ENCODE measurements at regions not wholly inside any gene's neighbourhood (a gene's known extent, or its start where the extent isn't known, plus 50 kb on each side); places are given as distances from the start of the nearest gene placed in this dataset.
"Not testable (repeated sequence)": the region's sequence is repeated elsewhere in the genome, so short reads cannot be mapped to it uniquely, and the experiment has no call there.

GRCh38 chrX:3811331-3812311, 98.2 kb upstream of the PRKX start:
- FAIRE-seq (no peak), DNase-seq (ENCODE audit: low spot score) (peak; percentile 19)

DNA sequence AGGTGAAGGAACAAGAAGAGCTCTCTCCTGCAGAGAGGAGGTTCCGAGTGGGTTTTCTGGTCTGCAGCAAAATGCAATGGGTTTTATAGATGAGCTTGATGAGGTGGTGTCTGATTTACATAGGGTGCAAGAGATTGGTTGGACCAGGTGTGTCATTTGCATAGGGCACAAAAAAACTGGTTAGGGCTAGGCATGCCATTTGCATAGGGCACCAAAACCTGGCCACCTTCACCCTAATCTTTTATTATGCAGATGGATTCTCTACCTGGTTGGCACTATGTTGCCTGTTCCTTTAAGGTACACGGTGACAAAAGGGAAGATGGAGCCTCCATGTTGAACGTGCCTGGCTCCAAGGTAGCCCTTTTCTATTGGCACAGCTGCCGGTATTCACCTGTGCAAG, 94.5 kb upstream of the PRKX start:
- FAIRE-seq (no peak), DNase-seq (ENCODE audit: low spot score) (no peak)

GRCh38 chrX:3806630-3807029, 93.2 kb upstream of the PRKX start:
- FAIRE-seq = no peak

DNA sequence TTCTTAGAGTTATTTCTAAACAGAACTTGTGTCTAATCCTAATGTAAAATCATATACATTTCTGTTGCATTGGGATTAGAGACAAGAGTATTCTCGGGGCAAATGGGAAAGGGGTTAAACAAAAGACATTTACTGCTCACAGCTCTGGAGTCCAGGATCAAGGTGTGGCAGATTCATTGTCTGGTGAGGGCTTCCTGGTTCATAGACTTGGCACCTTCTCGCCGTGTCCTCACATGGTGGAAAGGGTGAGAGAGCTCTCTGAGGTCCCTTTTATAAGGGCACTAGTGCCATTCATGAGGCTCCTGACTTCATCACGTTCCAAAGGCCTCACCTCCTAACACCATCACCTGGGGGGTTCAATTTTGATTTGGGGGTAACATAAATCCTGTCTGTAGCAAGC, 90.3 kb upstream of the PRKX start:
- DNase-seq (ENCODE audit: low spot score) (no peak), FAIRE-seq (no peak)

More at GRCh38 chrX:3806630-3807029, 93.2 kb upstream of the PRKX start:
- DNase-seq (ENCODE audit: low spot score) = no peak

DNA sequence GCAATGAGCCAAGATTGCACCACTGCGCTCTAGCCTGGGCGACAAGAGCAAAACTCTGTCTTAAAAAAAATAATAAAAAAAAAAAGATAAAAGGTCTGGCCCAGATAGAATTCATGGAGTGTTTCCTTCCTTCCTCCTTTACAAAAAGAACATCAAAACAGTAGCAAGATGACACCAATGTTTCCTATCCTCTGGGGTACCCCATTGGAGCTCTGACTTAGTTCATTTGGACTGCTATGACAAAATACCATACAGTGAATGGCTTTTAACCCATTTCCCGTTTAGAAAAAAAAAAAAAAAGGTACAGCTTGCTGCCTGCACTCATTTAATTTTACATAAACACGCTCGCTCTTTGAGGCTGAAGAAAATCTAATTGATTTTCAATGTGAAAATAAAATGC, 89.9 kb upstream of the PRKX start:
- no peak for FAIRE-seq

DNA sequence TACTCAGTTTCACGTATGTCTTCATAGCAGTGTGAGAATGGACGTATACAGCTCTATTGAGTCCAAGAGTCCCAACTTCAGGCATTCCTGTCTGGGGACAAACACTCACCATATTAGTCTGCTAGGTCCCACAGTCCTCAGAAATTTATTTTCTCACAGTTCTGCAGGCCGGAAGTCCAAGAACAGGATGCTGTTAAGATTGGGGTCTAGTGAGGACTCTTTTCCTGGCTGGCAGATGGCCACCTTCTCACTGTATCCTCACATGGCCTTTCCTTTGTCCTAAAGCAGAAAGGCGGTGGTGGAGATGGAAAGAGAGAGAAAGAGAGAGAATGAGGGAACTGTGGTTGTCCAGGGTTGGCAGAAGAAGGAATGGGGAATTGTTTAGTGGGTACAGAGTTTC, 82.0 kb upstream of the PRKX start:
- FAIRE-seq = not testable (repeated sequence)

More for the DNA sequence above, 89.9 kb upstream of the PRKX start:
- no peak for DNase-seq (ENCODE audit: low spot score)

DNA sequence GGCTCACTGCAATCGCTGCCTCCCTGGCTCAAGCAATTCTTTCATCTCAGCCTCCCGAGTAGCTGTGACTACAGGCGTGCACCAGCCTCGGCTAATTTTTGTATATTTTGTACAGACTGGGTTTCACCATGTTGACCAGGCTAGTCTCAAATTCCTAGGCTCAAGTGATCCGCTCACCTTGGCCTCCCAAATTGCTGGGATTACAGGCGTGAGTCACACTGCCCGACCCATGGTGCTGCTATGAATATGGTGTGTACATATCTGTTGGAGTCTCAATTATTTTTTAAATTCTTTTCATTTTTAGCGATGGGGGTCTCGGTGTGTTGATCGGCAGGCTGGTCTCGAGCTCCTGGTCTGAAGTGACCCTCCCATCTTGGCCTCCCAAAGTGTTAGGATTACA, 78.0 kb upstream of the PRKX start:
- DNase-seq (ENCODE audit: low spot score) (no peak), FAIRE-seq (no peak)

More for the DNA sequence above, 82.0 kb upstream of the PRKX start:
- not testable (repeated sequence) for DNase-seq (ENCODE audit: low spot score)

GRCh38 chrX:3788494-3789233, 75.2 kb upstream of the PRKX start:
- FAIRE-seq = no peak

DNA sequence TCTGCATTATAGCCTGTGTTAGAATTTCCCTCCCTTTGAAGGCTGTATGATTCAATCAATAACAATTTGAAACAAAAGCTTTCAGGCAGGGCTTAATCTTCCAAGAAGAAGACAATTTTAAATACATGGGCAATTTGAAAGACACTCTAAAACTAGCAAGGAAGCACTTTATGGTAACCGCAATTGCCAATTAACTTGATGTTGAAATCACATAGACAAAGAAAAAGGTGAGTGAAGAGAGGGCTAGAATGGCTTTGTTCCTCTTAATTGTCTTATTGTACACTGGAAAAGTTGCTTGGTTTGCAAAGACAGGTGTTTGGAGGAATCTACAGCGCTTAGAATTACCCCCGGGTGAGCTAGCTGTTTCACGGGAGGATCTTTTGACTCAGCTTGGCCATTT, 74.4 kb upstream of the PRKX start:
- no peak for FAIRE-seq
- no peak for DNase-seq (ENCODE audit: low spot score)

More at GRCh38 chrX:3788494-3789233, 75.2 kb upstream of the PRKX start:
- DNase-seq (ENCODE audit: low spot score) = no peak

DNA sequence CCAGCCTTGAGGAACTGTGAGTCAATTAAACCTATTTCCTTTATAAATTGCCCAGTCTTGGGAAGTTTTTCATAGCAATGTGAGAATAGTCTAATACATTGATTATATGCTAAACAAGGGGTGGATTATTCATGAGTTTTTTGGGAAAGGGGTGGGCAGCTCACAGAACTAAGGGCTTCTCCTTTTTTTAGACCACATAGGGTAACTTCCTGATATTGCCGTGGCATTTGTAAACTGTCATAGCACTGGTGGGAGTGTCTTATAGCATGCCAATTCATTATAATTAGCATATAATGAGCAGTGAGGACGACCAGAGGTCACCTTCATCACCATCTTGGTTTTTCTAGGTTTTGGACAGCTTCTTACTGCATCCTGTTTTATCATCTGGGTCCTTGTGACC, 72.4 kb upstream of the PRKX start:
- not testable (repeated sequence) for DNase-seq (ENCODE audit: low spot score); FAIRE-seq

- FAIRE-seq (no peak), DNase-seq (ENCODE audit: low spot score) (no peak)
Observed at GRCh38 chrX:3780564-3780963, 67.1 kb upstream of the PRKX start.

DNA sequence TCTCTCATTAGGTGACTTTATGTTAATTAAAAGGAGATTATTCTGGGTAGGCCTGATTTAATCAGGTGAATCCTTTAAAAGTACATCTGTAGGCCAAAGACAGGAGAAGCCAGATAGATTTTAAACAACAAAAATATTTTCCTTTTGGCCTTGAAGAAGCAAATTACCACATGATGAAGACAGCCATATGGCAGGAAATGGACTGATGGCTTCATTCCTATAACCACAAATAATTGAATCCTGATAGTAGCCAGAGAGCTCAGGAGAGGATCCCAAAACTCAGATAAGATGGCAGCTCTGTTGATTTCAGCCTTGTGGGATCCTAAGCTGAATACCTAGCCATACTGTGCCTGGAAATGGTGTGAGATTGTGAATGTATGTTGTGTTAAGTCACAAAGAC, 66.1 kb upstream of the PRKX start:
- DNase-seq (ENCODE audit: low spot score) = no peak
- no peak for FAIRE-seq

GRCh38 chrX:3777416-3777815, 64.0 kb upstream of the PRKX start:
- DNase-seq (ENCODE audit: low spot score) (no peak), FAIRE-seq (no peak)

- no peak for DNase-seq (ENCODE audit: low spot score)
Observed at GRCh38 chrX:3771766-3772165, 58.3 kb upstream of the PRKX start.

GRCh38 chrX:3768881-3769280, 55.4 kb upstream of the PRKX start:
- DNase-seq (ENCODE audit: low spot score) (no peak), FAIRE-seq (no peak)

More at GRCh38 chrX:3771766-3772165, 58.3 kb upstream of the PRKX start:
- FAIRE-seq = no peak

Measured in urothelium cell line (cell line).